GM12878 (cell line): ENCODE measurements at regions not wholly inside any gene's neighbourhood (a gene's known extent, or its start where the extent isn't known, plus 50 kb on each side); places are given as distances from the start of the nearest gene placed in this dataset.

Experiments
- ATAC-seq: fragments of 200-7000 bp; cut with Tn5 transposase; 3 replicates; pipeline ENCODE4 v1.9.1; 2020; ENCODE audit warnings: mild to moderate bottlenecking, moderate library complexity
- BruUV-seq: library from RNA; stranded (reverse); fragments of 400-500 nt; replicated peaks from 2 replicates; lab custom pipeline; 2021; lab: Mats Ljungman, UMichigan
- CTCF ChIA-PET: fragments of 300-600 bp; sonication (Branson Sonifier 250); formaldehyde crosslinking; extraction: SDS; loops from one replicate; lab custom pipeline; 2021; ENCODE audit warnings: inconsistent platforms; lab: Yijun Ruan, JAX
- POLR2A ChIA-PET: fragments of 350-600 bp; formaldehyde crosslinking; extraction: SDS; loops from one replicate; lab custom pipeline; 2021; ENCODE audit warnings: inconsistent platforms; lab: Charles Lee
- RAD21 ChIA-PET: fragments of 300-600 bp; sonication (Branson Sonifier 250); formaldehyde crosslinking; loops from one replicate; lab custom pipeline; 2023; ENCODE audit warnings: antibody characterized with exemption; ENCODE audit not compliant: unreplicated experiment; lab: Charles Lee
- SMC1A ChIA-PET: fragments of 300-600 bp; sonication (Branson Sonifier 250); formaldehyde crosslinking; loops from one replicate; lab custom pipeline; 2023; ENCODE audit not compliant: unreplicated experiment, uncharacterized antibody; lab: Charles Lee
- DNase-seq: peaks from one replicate; pipeline ENCODE4 v3.0.0-alpha.2; 2011; ENCODE audit warnings: low read depth, low spot score
- FAIRE-seq: peaks from 3 replicates; lab custom pipeline; 2011; peaks lifted over from hg19 to GRCh38; lab: Jason Lieb, UNC
- H2AFZ ChIP-seq: 2 replicates; pipeline ENCODE4 v1.6.0; 2011; ENCODE audit warnings: low read depth, low read length, control low read depth; ENCODE audit not compliant: control insufficient read depth
- H3K27ac ChIP-seq: 2 replicates; pipeline ENCODE4 v1.5.1; 2011; ENCODE audit warnings: control low read depth; ENCODE audit not compliant: control insufficient read depth, insufficient read depth
- H3K27me3 ChIP-seq, 2 experiments: replicated peaks in 1 of 2; 2 replicates each; pipeline versions ENCODE4 v1.6.0 to v1.6.1; 2011; ENCODE audit warnings: low read length in 1 of 2; ENCODE audit not compliant: control insufficient read depth in 2 of 2, insufficient read depth in 2 of 2
- H3K36me3 ChIP-seq, 2 experiments: 2 replicates each; pipeline ENCODE4 v1.5.1; 2011; ENCODE audit warnings: low read length in 1 of 2; ENCODE audit not compliant: control insufficient read depth in 2 of 2, insufficient read depth in 2 of 2
- H3K4me1 ChIP-seq: 2 replicates; pipeline ENCODE4 v1.6.1; 2011; ENCODE audit warnings: mild to moderate bottlenecking, low read length, moderate library complexity, mixed read lengths; ENCODE audit not compliant: control insufficient read depth, insufficient read depth
- H3K4me2 ChIP-seq: 2 replicates; pipeline ENCODE4 v1.6.0; 2011; ENCODE audit warnings: control low read depth; ENCODE audit not compliant: control insufficient read depth, insufficient read depth
- H3K4me3 ChIP-seq: fragments of 200-600 bp; sonication (generic); 2 replicates; pipeline ENCODE4 v1.5.1; 2016
- H3K79me2 ChIP-seq: 2 replicates; pipeline ENCODE4 v1.6.0; 2011; ENCODE audit warnings: low read length; ENCODE audit not compliant: control insufficient read depth, insufficient read depth
- H3K9ac ChIP-seq: 2 replicates; pipeline ENCODE4 v1.8.0; 2011; ENCODE audit warnings: low read length, control low read depth, mixed read lengths; ENCODE audit not compliant: control insufficient read depth, insufficient read depth
- H3K9me3 ChIP-seq: replicated peaks from 3 replicates; pipeline ENCODE4 v1.5.1; 2011; ENCODE audit warnings: mild to moderate bottlenecking, low read length; ENCODE audit not compliant: control insufficient read depth, insufficient read depth
- H4K20me1 ChIP-seq: 2 replicates; pipeline ENCODE4 v1.6.0; 2011; ENCODE audit not compliant: control insufficient read depth, insufficient read depth
- ASH2L ChIP-seq: fragments of 300-600, 200-600 bp; sonication (generic); IDR thresholded peaks from 2 replicates; pipeline ENCODE4 v1.6.1; 2017; ENCODE audit warnings: low read depth, mild to moderate bottlenecking, borderline replicate concordance
- E2F8 ChIP-seq: fragments of 450-650 bp; IDR thresholded peaks from 2 replicates; pipeline ENCODE4 v1.6.1; 2018; ENCODE audit warnings: mild to moderate bottlenecking, low read depth, moderate library complexity; ENCODE audit not compliant: partially characterized antibody
- EP300 ChIP-seq, 2 experiments: fragments of 150-350 bp in 1 of 2; IDR thresholded peaks; 2 replicates each; pipeline ENCODE4 v1.6.1; 2011 to 2012; ENCODE audit warnings: low read depth in 2 of 2, low read length in 2 of 2, borderline replicate concordance in 1 of 2, improper control_type of control experiment in 1 of 2, inconsistent platforms in 1 of 2; ENCODE audit not compliant: control insufficient read depth in 1 of 2
- NBN ChIP-seq: fragments of 450-650 bp; IDR thresholded peaks from 2 replicates; pipeline ENCODE4 v1.6.1; 2016
- NFYA ChIP-seq: IDR thresholded peaks from 2 replicates; pipeline ENCODE4 v1.6.1; 2011; ENCODE audit warnings: low read depth, mild to moderate bottlenecking, low read length, improper control_type of control experiment, borderline replicate concordance
- SIN3A ChIP-seq: IDR thresholded peaks from 2 replicates; pipeline ENCODE4 v1.6.1; 2012; ENCODE audit warnings: low read depth, low read length, improper control_type of control experiment
- SMAD1 ChIP-seq: fragments of 450-650 bp; IDR thresholded peaks from 2 replicates; pipeline ENCODE4 v1.6.1; 2018; ENCODE audit warnings: mild to moderate bottlenecking, low read depth; ENCODE audit not compliant: partially characterized antibody
- TARDBP ChIP-seq: IDR thresholded peaks from 2 replicates; pipeline ENCODE4 v1.6.1; 2016; ENCODE audit warnings: borderline replicate concordance
- TCF12 ChIP-seq: IDR thresholded peaks from 2 replicates; pipeline ENCODE4 v1.6.1; 2011; ENCODE audit warnings: low read depth, mild to moderate bottlenecking, low read length
- ZBTB33 ChIP-seq: fragments of 450-650 bp; IDR thresholded peaks from 2 replicates; pipeline ENCODE4 v1.6.1; 2017; ENCODE audit warnings: mild to moderate bottlenecking
- WGBS: methylation state at CpG from one replicate; pipeline ENCODE4 v1.1.6; 2016; ENCODE audit warnings: low lambda C conversion rate; ENCODE audit not compliant: insufficient replicate concordance, insufficient coverage; ENCODE audit errors: missing lambda C conversion rate; 5-methylcytosine and 5-hydroxymethylcytosine counted together
- in situ Hi-C: fragments of 300-500 bp; cut with MboI; formaldehyde crosslinking; loops from 9 replicates; pipeline ENCODE4 v1.14.3; 2018; ENCODE audit warnings: mixed read lengths
- intact Hi-C: fragments of 100-400 bp; cut with micrococcal nuclease; formaldehyde crosslinking; loops from one replicate; pipeline ENCODE4 v1.14.2; 2022; ENCODE audit not compliant: unreplicated experiment
- TF ChIP-seq, protein P1 (sequence below): IDR thresholded peaks from 2 replicates; pipeline ENCODE4 v1.6.1; 2011; ENCODE audit warnings: borderline replicate concordance, low read depth, mild to moderate bottlenecking, moderate library complexity, low read length; ENCODE audit not compliant: insufficient read depth, poor library complexity, severe bottlenecking
- TF ChIP-seq, protein P2 (sequence below): IDR thresholded peaks from 2 replicates; pipeline ENCODE4 v1.6.1; 2011; ENCODE audit warnings: borderline replicate concordance, low read depth, mild to moderate bottlenecking, moderate library complexity, mixed read lengths, low read length; ENCODE audit not compliant: insufficient read depth; ENCODE audit errors: extremely low read length
- TF ChIP-seq, protein P3 (sequence below): fragments of 450-650 bp; IDR thresholded peaks from 2 replicates; pipeline ENCODE4 v1.6.1; 2018; ENCODE audit warnings: borderline replicate concordance, mild to moderate bottlenecking; ENCODE audit not compliant: partially characterized antibody

- TF ChIP-seq, protein P1, sequence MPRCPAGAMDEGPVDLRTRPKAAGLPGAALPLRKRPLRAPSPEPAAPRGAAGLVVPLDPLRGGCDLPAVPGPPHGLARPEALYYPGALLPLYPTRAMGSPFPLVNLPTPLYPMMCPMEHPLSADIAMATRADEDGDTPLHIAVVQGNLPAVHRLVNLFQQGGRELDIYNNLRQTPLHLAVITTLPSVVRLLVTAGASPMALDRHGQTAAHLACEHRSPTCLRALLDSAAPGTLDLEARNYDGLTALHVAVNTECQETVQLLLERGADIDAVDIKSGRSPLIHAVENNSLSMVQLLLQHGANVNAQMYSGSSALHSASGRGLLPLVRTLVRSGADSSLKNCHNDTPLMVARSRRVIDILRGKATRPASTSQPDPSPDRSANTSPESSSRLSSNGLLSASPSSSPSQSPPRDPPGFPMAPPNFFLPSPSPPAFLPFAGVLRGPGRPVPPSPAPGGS = no peak
- TF ChIP-seq NBN = no peak
- TF ChIP-seq, protein P2, sequence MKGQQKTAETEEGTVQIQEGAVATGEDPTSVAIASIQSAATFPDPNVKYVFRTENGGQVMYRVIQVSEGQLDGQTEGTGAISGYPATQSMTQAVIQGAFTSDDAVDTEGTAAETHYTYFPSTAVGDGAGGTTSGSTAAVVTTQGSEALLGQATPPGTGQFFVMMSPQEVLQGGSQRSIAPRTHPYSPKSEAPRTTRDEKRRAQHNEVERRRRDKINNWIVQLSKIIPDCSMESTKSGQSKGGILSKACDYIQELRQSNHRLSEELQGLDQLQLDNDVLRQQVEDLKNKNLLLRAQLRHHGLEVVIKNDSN = no peak
- no peak for TF ChIP-seq ASH2L
- TF ChIP-seq TCF12 = no peak
Measured at GRCh38 chr5:2286250-2286649, 403.5 kb upstream of the IRX4 start (continued).

GRCh38 chr5:2284678-2285077, 402.0 kb upstream of the IRX4 start:
- FAIRE-seq (no peak), DNase-seq (no peak), ATAC-seq (no peak)
- 47% methylated on average over 8 of the region's 8 CpGs for WGBS
- RAD21 ChIA-PET = no interaction called here
- no peak overlapping the region for H3K4me3 ChIP-seq
- in situ Hi-C loops (no loop called here), intact Hi-C loops (no loop called here)
- H3K9me3 ChIP-seq = no peaks in the 10 kb centered on the region; the same call in 2 of the 3 replicates
- H2AFZ ChIP-seq = no peak overlapping the region
- H3K79me2 ChIP-seq = no peaks in the 10 kb centered on the region
- H3K4me1 ChIP-seq = no peaks in the 10 kb centered on the region
- no peaks in the 10 kb centered on the region for H4K20me1 ChIP-seq
- no peak overlapping the region for H3K9ac ChIP-seq
- CTCF ChIA-PET = no interaction called here
- SMC1A ChIA-PET = no interaction called here
- POLR2A ChIA-PET = no interaction called here
- H3K27ac ChIP-seq = no peak overlapping the region
- no peaks in the 10 kb centered on the region for H3K36me3 ChIP-seq
- H3K4me2 ChIP-seq = no peak overlapping the region
- BruUV-seq = no TSS peak
- H3K27me3 ChIP-seq = no peaks in the 10 kb centered on the region
- TF ChIP-seq E2F8 (no peak), SIN3A (no peak), NFYA (no peak), NBN (no peak), TARDBP (no peak), ZBTB33 (no peak), EP300 (IDR thresholded peaks at IDR 0.05; ENCODE audit: borderline replicate concordance in 1 of 2, control insufficient read depth in 1 of 2, low read depth in 2 of 2, low read length in 2 of 2) (no peak), SMAD1 (no peak)
- TF ChIP-seq, protein P3, sequence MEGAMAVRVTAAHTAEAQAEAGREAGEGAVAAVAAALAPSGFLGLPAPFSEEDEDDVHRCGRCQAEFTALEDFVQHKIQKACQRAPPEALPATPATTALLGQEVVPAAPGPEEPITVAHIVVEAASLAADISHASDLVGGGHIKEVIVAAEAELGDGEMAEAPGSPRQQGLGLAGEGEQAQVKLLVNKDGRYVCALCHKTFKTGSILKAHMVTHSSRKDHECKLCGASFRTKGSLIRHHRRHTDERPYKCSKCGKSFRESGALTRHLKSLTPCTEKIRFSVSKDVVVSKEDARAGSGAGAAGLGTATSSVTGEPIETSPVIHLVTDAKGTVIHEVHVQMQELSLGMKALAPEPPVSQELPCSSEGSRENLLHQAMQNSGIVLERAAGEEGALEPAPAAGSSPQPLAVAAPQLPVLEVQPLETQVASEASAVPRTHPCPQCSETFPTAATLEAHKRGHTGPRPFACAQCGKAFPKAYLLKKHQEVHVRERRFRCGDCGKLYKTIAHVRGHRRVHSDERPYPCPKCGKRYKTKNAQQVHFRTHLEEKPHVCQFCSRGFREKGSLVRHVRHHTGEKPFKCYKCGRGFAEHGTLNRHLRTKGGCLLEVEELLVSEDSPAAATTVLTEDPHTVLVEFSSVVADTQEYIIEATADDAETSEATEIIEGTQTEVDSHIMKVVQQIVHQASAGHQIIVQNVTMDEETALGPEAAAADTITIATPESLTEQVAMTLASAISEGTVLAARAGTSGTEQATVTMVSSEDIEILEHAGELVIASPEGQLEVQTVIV = no peak
